ENCODE measurements at regions not wholly inside any gene's neighbourhood (a gene's known extent, or its start where the extent isn't known, plus 50 kb on each side); places are given as distances from the start of the nearest gene placed in this dataset.
A peak's percentile ranks its signal among the peaks of the same experiment; 100 is the strongest.

GRCh38 chr2:34402376-34402775 lies 803.3 kb upstream of the FAM98A start (continued):
- TF ChIP-seq CEBPZ (IDR thresholded peaks at IDR 0.05; ENCODE audit: low read depth, low read length): no peak

DNA sequence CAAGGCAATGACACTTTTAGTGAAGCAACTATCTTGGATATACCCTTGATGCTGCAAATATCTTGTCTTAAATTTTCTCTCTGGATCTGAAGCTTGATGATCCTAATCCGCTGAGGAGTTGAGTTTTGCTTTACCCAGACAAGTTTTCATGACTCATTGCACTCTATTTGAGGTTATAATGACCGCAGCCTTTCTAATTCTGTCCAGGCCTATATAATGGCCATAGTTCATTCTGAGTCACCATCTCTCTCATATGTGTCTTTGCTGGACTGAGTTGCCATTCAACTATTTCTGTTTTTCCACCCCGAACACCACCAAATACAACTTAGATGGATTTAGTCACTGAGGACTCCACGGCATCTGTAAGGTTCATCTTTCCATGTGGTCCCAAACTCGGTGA lies 802.1 kb upstream of the FAM98A start:
- ATAC-seq (peak; percentile 90), FAIRE-seq (no peak), DNase-seq (ENCODE audit: low read depth, low spot score) (no peak)
- no peak overlapping the region for H3K27ac ChIP-seq (ENCODE audit: control insufficient read depth, insufficient read depth)
- CTCF ChIA-PET: no interaction called here
- H2AFZ ChIP-seq (ENCODE audit: control insufficient read depth, low read depth, low read length): no peak overlapping the region
- in situ Hi-C loops (cut with MboI) (no loop called here), intact Hi-C loops (cut with micrococcal nuclease; ENCODE audit: unreplicated experiment) (no loop called here)
- no peaks in the 10 kb centered on the region for H3K79me2 ChIP-seq (ENCODE audit: control insufficient read depth, insufficient read depth, low read length)
- no TSS peak for BruUV-seq (replicated peaks)
- no peak overlapping the region for H3K4me2 ChIP-seq (ENCODE audit: control insufficient read depth, insufficient read depth)
- no peaks in the 10 kb centered on the region for H3K4me1 ChIP-seq (ENCODE audit: control insufficient read depth, insufficient read depth, low read length)
- SMC1A ChIA-PET (ENCODE audit: uncharacterized antibody, unreplicated experiment): no interaction called here
- H3K9ac ChIP-seq (ENCODE audit: control insufficient read depth, insufficient read depth, low read length): no peak overlapping the region
- H4K20me1 ChIP-seq (ENCODE audit: control insufficient read depth, insufficient read depth): no peaks in the 10 kb centered on the region
- no peak overlapping the region for H3K4me3 ChIP-seq
- RAD21 ChIA-PET (ENCODE audit: unreplicated experiment): no interaction called here
- H3K9me3 ChIP-seq (replicated peaks; ENCODE audit: control insufficient read depth, insufficient read depth, low read length): no peaks in the 10 kb centered on the region
- 10% methylated on average over 5 of the region's 5 CpGs for WGBS (ENCODE audit: insufficient coverage, insufficient replicate concordance, low lambda C conversion rate, missing lambda C conversion rate)
- no peaks in the 10 kb centered on the region for H3K36me3 ChIP-seq (ENCODE audit: control insufficient read depth in 2 of 2, insufficient read depth in 2 of 2, low read length in 1 of 2)
- POLR2A ChIA-PET: no interaction called here
- no peaks in the 10 kb centered on the region for H3K27me3 ChIP-seq (replicated peaks in 1 of 2; ENCODE audit: control insufficient read depth in 2 of 2, insufficient read depth in 2 of 2, low read length in 1 of 2)
- TF ChIP-seq SMAD1 (IDR thresholded peaks at IDR 0.05; ENCODE audit: low read depth, partially characterized antibody): no peak
- no peak for TF ChIP-seq RELA (IDR thresholded peaks at IDR 0.05; ENCODE audit: borderline replicate concordance, partially characterized antibody)
- no peak for TF ChIP-seq KAT2A (conservative IDR thresholded peaks at IDR 0.05; ENCODE audit: control insufficient read depth, low read depth, low read length)
- TF ChIP-seq BCL11A (IDR thresholded peaks at IDR 0.05; ENCODE audit: low read depth, low read length): 0 out of 2 replicates have a peak, but pooled peaks have one; percentile 15
- peak; percentile 66 for TF ChIP-seq RUNX3 (IDR thresholded peaks at IDR 0.05; ENCODE audit: low read length)
- no peak for TF ChIP-seq SUZ12 (IDR thresholded peaks at IDR 0.05; ENCODE audit: unreplicated experiment)
- TF ChIP-seq ATF7 (IDR thresholded peaks at IDR 0.05; ENCODE audit: low read depth): 0 out of 2 replicates have a peak, but pooled peaks have one; percentile 11
- 0 out of 2 replicates have a peak, but pooled peaks have one; percentile 26 for TF ChIP-seq MTA2 (IDR thresholded peaks at IDR 0.05; ENCODE audit: low read depth)
- TF ChIP-seq GABPA (IDR thresholded peaks at IDR 0.05; ENCODE audit: low read depth): no peak
- no peak for TF ChIP-seq CBX5 (IDR thresholded peaks at IDR 0.05; ENCODE audit: low read depth)
- no peak for TF ChIP-seq MYC (IDR thresholded peaks at IDR 0.05; ENCODE audit: insufficient read depth, insufficient read length, insufficient replicate concordance, low read length, severe bottlenecking)
- 0 out of 2 replicates have a peak, but pooled peaks have one; percentile 35 for TF ChIP-seq NR2F1 (conservative IDR thresholded peaks at IDR 0.05)
- TF ChIP-seq, protein P1, sequence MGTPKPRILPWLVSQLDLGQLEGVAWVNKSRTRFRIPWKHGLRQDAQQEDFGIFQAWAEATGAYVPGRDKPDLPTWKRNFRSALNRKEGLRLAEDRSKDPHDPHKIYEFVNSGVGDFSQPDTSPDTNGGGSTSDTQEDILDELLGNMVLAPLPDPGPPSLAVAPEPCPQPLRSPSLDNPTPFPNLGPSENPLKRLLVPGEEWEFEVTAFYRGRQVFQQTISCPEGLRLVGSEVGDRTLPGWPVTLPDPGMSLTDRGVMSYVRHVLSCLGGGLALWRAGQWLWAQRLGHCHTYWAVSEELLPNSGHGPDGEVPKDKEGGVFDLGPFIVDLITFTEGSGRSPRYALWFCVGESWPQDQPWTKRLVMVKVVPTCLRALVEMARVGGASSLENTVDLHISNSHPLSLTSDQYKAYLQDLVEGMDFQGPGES (IDR thresholded peaks at IDR 0.05): no peak
- TF ChIP-seq SREBF2 (IDR thresholded peaks at IDR 0.05; ENCODE audit: low read length): no peak
- no peak for TF ChIP-seq STAT3 (IDR thresholded peaks at IDR 0.05; ENCODE audit: low read depth, low read length)
- no peak for TF ChIP-seq RCOR1 (conservative IDR thresholded peaks at IDR 0.05; ENCODE audit: low read depth, low read length)
- no peak for TF ChIP-seq NFXL1 (IDR thresholded peaks at IDR 0.05; ENCODE audit: borderline replicate concordance)
- 0 out of 2 replicates have a peak, but pooled peaks have one; percentile 51 for TF ChIP-seq DPF2 (IDR thresholded peaks at IDR 0.05)
- peak in 1 of 2 experiments; percentile 16; a peak in 1 of 4 replicates for TF ChIP-seq IKZF2 (IDR thresholded peaks at IDR 0.05)

All from GM12878 (cell line).